Neural progenitor cell (in vitro differentiated cells): ENCODE measurements at regions not wholly inside any gene's neighbourhood (a gene's known extent, or its start where the extent isn't known, plus 50 kb on each side); places are given as distances from the start of the nearest gene placed in this dataset.

Source experiments
- DNase-seq: peaks from one replicate; pipeline ENCODE4 v3.0.0-alpha.2; 2016; ENCODE audit warnings: low spot score
- H2AFZ ChIP-seq: fragments of 200-600 bp; sonication (generic); replicated peaks from 2 replicates; pipeline ENCODE4 v1.6.1; 2016; ENCODE audit warnings: antibody characterized with exemption
- H3F3A ChIP-seq: fragments of 200-600 bp; sonication (generic); 2 replicates; pipeline ENCODE4 v1.6.1; 2016; ENCODE audit warnings: antibody characterized with exemption, low read depth
- H3K27ac ChIP-seq: fragments of 200-600 bp; sonication (generic); 2 replicates; pipeline ENCODE4 v1.5.1; 2016; ENCODE audit warnings: mild to moderate bottlenecking
- H3K27me3 ChIP-seq: fragments of 200-600 bp; sonication (generic); 2 replicates; pipeline ENCODE4 v1.6.1; 2016; ENCODE audit warnings: mild to moderate bottlenecking, moderate library complexity
- H3K36me3 ChIP-seq: fragments of 200-600 bp; sonication (generic); 2 replicates; pipeline ENCODE4 v1.5.1; 2016
- H3K4me1 ChIP-seq: fragments of 200-600 bp; sonication (generic); 2 replicates; pipeline ENCODE4 v1.6.1; 2016; ENCODE audit warnings: mixed run types
- H3K4me2 ChIP-seq: fragments of 200-600 bp; sonication (generic); 2 replicates; pipeline ENCODE4 v1.6.1; 2016
- H3K4me3 ChIP-seq: fragments of 200-600 bp; sonication (generic); 2 replicates; pipeline ENCODE4 v1.5.1; 2016
- H3K79me2 ChIP-seq: fragments of 200-600 bp; sonication (generic); 2 replicates; pipeline ENCODE4 v1.6.1; 2016; ENCODE audit warnings: low read depth
- H3K9ac ChIP-seq: fragments of 200-600 bp; sonication (generic); 2 replicates; pipeline ENCODE4 v1.6.1; 2016
- H3K9me3 ChIP-seq: fragments of 200-600 bp; sonication (generic); 2 replicates; pipeline ENCODE4 v1.5.1; 2016; ENCODE audit warnings: low read depth
- H4K20me1 ChIP-seq: fragments of 200-600 bp; sonication (generic); 2 replicates; pipeline ENCODE4 v1.6.1; 2016; ENCODE audit warnings: low read depth
- H3K27ac Mint-ChIP-seq: 3 replicates; pipeline ENCODE4 v1.8.0; 2021; ENCODE audit warnings: mixed read lengths
- H3K27me3 Mint-ChIP-seq: 2 replicates; pipeline ENCODE4 v1.8.0; 2022; ENCODE audit warnings: low read depth, mild to moderate bottlenecking, inconsistent platforms, moderate library complexity, mixed read lengths; ENCODE audit not compliant: insufficient read depth
- H3K36me3 Mint-ChIP-seq: 3 replicates; pipeline ENCODE4 v1.8.0; 2021; ENCODE audit warnings: mixed read lengths
- H3K4me1 Mint-ChIP-seq: 3 replicates; pipeline ENCODE4 v1.8.0; 2021; ENCODE audit warnings: mixed read lengths
- H3K4me3 Mint-ChIP-seq: 3 replicates; pipeline ENCODE4 v1.8.0; 2021; ENCODE audit warnings: mild to moderate bottlenecking, moderate library complexity, mixed read lengths
- H3K9me3 Mint-ChIP-seq: 3 replicates; pipeline ENCODE4 v1.8.0; 2020; ENCODE audit warnings: mixed read lengths
- EZH2 ChIP-seq: fragments of 200-600 bp; sonication (generic); IDR thresholded peaks from 2 replicates; pipeline ENCODE4 v1.6.1; 2017; ENCODE audit warnings: antibody characterized with exemption, mild to moderate bottlenecking, moderate library complexity
- EZH2phosphoT487 ChIP-seq: fragments of 200-600 bp; sonication (generic); IDR thresholded peaks from 2 replicates; pipeline ENCODE4 v1.6.1; 2017; ENCODE audit warnings: antibody characterized with exemption
- TF ChIP-seq, protein P1 (sequence below): fragments of 200-600 bp; sonication (generic); IDR thresholded peaks from 2 replicates; pipeline ENCODE4 v1.5.1; 2017; ENCODE audit warnings: antibody characterized with exemption, mild to moderate bottlenecking

DNA sequence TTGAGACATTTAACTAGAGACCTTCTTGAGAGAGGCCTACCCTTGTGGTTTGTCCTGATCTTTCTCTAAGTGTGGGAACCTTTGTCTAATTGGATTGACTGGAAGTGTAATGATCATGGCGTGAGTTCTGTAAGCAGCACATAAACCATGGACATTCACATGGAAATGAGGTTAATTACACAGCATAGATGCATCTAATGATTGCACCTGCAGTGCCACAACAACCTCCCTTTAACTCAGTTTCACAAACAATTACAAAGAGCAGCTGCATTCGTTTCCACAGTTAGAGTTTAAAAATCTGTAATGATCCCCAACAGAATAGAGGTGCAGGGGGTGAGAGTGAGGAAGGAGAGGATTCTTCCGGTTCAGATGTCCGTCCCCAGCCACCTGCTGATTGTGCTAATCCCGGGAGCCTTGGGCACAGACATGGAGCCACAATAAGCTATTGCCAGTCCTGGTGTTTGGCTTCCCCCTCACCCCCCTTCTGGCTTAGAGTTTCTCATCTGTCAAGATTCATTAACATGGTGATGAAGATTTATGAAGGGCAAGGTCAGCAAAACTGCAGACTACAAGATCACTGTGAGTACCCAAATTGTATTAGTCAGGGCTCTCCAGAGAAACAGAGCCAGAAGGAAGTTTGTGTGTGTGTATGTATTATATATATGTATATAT lies 659.2 kb upstream of the SOX9 start:
- Mint-ChIP-seq H3K4me1 (peaks cover 9% of the 10 kb centered on the region), H3K27ac (no peak overlapping the region), H3K9me3 (peaks cover 5% of the 10 kb centered on the region), H3K36me3 (no peaks in the 10 kb centered on the region), H3K27me3 (peaks cover 3% of the 10 kb centered on the region), H3K4me3 (no peak overlapping the region)
- no peak overlapping the region for H3K9ac ChIP-seq
- DNase-seq = peak; percentile 76
- peaks cover 16% of the 10 kb centered on the region for H3F3A ChIP-seq
- no peaks in the 10 kb centered on the region for H3K79me2 ChIP-seq
- no peaks in the 10 kb centered on the region for H3K36me3 ChIP-seq
- no peaks in the 10 kb centered on the region for H3K27me3 ChIP-seq
- peak overlapping the region; percentile 9 for H3K4me2 ChIP-seq
- H3K27ac ChIP-seq = peak overlapping the region; percentile 88
- peaks cover 8% of the 10 kb centered on the region for H3K4me1 ChIP-seq
- H4K20me1 ChIP-seq = no peaks in the 10 kb centered on the region
- TF ChIP-seq EZH2phosphoT487 (peak; percentile 95), EZH2 (no peak)
- no peak overlapping the region for H2AFZ ChIP-seq
- H3K9me3 ChIP-seq = no peaks in the 10 kb centered on the region
- H3K4me3 ChIP-seq = no peak overlapping the region

DNA sequence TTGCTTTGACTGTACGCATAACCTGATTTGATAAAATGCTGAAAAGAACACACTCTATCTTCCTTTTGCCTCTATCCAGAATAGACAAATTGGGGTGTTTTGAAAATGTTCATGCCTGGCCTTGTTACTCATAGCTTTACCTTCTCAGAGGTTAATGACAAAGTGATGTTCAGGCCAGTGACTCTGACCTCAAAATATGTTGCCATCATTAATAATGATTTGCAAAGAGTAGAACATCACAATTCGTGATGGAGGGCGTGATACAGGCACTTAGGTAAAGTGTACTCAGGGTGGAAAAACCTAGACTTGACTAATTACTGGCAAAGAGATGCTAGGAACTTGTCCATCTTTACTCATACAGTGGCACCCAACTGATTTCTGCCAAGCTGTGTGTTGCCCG lies 656.6 kb upstream of the SOX9 start:
- no peak for DNase-seq
- Histone ChIP-seq H2AFZ (no peak overlapping the region), H3K9me3 (no peaks in the 10 kb centered on the region), H3K79me2 (no peaks in the 10 kb centered on the region), H3K9ac (no peak overlapping the region), H3K4me1 (peaks cover 8% of the 10 kb centered on the region), H3K27me3 (no peaks in the 10 kb centered on the region), H3F3A (peaks cover 16% of the 10 kb centered on the region), H3K4me3 (no peak overlapping the region), H4K20me1 (no peaks in the 10 kb centered on the region), H3K27ac (no peak overlapping the region), H3K36me3 (no peaks in the 10 kb centered on the region), H3K4me2 (no peak overlapping the region)
- Mint-ChIP-seq H3K4me1 (peaks cover 9% of the 10 kb centered on the region), H3K27me3 (peaks cover 3% of the 10 kb centered on the region), H3K4me3 (no peak overlapping the region), H3K36me3 (no peaks in the 10 kb centered on the region), H3K9me3 (peaks cover 5% of the 10 kb centered on the region), H3K27ac (no peak overlapping the region)
- TF ChIP-seq EZH2 (no peak), EZH2phosphoT487 (no peak)
- TF ChIP-seq, protein P1, sequence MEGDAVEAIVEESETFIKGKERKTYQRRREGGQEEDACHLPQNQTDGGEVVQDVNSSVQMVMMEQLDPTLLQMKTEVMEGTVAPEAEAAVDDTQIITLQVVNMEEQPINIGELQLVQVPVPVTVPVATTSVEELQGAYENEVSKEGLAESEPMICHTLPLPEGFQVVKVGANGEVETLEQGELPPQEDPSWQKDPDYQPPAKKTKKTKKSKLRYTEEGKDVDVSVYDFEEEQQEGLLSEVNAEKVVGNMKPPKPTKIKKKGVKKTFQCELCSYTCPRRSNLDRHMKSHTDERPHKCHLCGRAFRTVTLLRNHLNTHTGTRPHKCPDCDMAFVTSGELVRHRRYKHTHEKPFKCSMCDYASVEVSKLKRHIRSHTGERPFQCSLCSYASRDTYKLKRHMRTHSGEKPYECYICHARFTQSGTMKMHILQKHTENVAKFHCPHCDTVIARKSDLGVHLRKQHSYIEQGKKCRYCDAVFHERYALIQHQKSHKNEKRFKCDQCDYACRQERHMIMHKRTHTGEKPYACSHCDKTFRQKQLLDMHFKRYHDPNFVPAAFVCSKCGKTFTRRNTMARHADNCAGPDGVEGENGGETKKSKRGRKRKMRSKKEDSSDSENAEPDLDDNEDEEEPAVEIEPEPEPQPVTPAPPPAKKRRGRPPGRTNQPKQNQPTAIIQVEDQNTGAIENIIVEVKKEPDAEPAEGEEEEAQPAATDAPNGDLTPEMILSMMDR = no peak

DNA sequence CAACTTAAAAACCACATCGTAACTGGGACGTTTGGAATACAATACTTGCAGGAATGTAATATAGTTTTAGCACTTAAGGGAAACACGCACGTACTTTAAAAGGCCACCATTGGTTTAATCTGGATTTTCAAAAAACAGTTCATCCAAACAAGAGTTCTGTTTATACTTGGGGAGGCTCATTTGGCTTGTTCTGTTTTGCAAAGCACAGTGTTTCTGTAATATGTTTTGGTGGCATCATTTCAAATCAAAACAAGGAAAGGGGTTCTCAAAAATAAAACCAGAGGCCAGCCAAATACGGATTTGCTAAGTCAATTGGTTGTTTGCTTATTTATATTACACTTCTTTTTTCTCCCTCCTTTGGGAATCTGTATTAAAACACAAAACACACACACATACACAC lies 656.1 kb upstream of the SOX9 start:
- H3K79me2 ChIP-seq = no peaks in the 10 kb centered on the region
- DNase-seq = no peak
- TF ChIP-seq, protein P1 = no peak
- no peak for TF ChIP-seq EZH2
- no peak for TF ChIP-seq EZH2phosphoT487
- Mint-ChIP-seq H3K27me3 (peaks cover 3% of the 10 kb centered on the region), H3K9me3 (peaks cover 5% of the 10 kb centered on the region), H3K27ac (no peak overlapping the region), H3K4me3 (no peak overlapping the region), H3K4me1 (peaks cover 9% of the 10 kb centered on the region), H3K36me3 (no peaks in the 10 kb centered on the region)
- no peak overlapping the region for H3K9ac ChIP-seq
- H3K4me2 ChIP-seq = no peak overlapping the region
- no peak overlapping the region for H3K27ac ChIP-seq
- no peaks in the 10 kb centered on the region for H3K27me3 ChIP-seq
- no peaks in the 10 kb centered on the region for H3K36me3 ChIP-seq
- no peak overlapping the region for H3K4me3 ChIP-seq
- H3K9me3 ChIP-seq = no peaks in the 10 kb centered on the region
- H3K4me1 ChIP-seq = peaks cover 8% of the 10 kb centered on the region
- H3F3A ChIP-seq = peaks cover 16% of the 10 kb centered on the region
- H4K20me1 ChIP-seq = no peaks in the 10 kb centered on the region
- no peak overlapping the region for H2AFZ ChIP-seq

DNA sequence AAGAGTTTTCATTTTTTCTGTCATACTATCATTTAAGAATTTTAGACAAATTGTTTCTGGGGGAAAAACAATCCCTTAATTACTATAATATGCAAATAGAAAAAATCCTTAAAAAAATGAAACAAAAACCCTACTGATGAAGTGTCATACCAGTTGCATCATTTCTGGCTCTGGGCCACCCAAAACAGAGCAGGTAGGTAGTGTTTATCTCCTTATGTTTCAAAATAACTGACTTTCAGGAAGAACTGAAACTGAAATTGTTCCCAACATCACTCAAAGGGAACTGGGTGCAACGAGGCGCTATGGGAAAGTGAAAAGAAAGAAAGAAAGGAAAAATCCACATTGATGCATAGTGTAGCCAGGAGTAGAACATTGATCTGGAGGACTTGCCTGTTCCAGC lies 653.1 kb upstream of the SOX9 start:
- no peaks in the 10 kb centered on the region for H3K4me1 ChIP-seq
- Mint-ChIP-seq H3K27me3 (peaks cover 2% of the 10 kb centered on the region), H3K9me3 (peaks cover 3% of the 10 kb centered on the region), H3K27ac (no peak overlapping the region), H3K4me3 (no peak overlapping the region), H3K4me1 (no peaks in the 10 kb centered on the region), H3K36me3 (no peaks in the 10 kb centered on the region)
- H3K9me3 ChIP-seq = no peaks in the 10 kb centered on the region
- H3K4me2 ChIP-seq = no peak overlapping the region
- H3K27me3 ChIP-seq = no peaks in the 10 kb centered on the region
- H3K9ac ChIP-seq = no peak overlapping the region
- H3K79me2 ChIP-seq = no peaks in the 10 kb centered on the region
- no peak for DNase-seq
- TF ChIP-seq EZH2phosphoT487 (no peak), EZH2 (no peak)
- TF ChIP-seq, protein P1 = no peak
- no peaks in the 10 kb centered on the region for H3F3A ChIP-seq
- no peak overlapping the region for H3K4me3 ChIP-seq
- no peak overlapping the region for H3K27ac ChIP-seq
- no peaks in the 10 kb centered on the region for H3K36me3 ChIP-seq
- no peak overlapping the region for H2AFZ ChIP-seq
- no peaks in the 10 kb centered on the region for H4K20me1 ChIP-seq
